ENCODE measurements at regions not wholly inside any gene's neighbourhood (a gene's known extent, or its start where the extent isn't known, plus 50 kb on each side); places are given as distances from the start of the nearest gene placed in this dataset.
"Not testable (repeated sequence)": the region's sequence is repeated elsewhere in the genome, so short reads cannot be mapped to it uniquely, and the experiment has no call there.

DNA sequence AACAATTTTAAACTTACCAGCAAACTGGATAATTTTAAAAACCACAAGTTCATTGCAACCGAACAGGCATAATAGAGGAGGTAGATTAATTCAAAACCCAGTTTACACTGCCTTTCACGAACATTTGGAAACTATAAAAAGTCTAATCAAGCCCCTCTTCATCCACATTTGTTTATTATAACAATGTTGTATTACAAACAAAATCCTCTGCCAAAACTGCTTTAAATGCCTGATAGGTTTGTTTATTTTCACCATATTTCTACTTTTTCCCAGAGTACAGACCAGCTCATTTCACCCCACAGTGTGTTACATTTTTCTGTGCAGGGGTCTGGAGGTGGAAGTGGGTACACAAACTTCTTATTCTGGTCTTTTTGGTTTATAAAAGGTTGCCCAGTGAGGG, 184.2 kb downstream of the OSR1 start:
- no peak for DNase-seq (ENCODE audit: low read depth in 1 of 2, low spot score in 1 of 2)
- H3K27ac ChIP-seq (replicated peaks): no peak overlapping the region
- TF ChIP-seq GABPA (IDR thresholded peaks at IDR 0.05; ENCODE audit: low read depth) (no peak), SPI1 (IDR thresholded peaks at IDR 0.05; ENCODE audit: borderline replicate concordance, low read depth) (no peak), POLR2AphosphoS5 (IDR thresholded peaks at IDR 0.05; ENCODE audit: low read depth) (no peak), CTCF (IDR thresholded peaks at IDR 0.05; ENCODE audit: insufficient read depth, low read length) (no peak)
- TF ChIP-seq, protein P1, sequence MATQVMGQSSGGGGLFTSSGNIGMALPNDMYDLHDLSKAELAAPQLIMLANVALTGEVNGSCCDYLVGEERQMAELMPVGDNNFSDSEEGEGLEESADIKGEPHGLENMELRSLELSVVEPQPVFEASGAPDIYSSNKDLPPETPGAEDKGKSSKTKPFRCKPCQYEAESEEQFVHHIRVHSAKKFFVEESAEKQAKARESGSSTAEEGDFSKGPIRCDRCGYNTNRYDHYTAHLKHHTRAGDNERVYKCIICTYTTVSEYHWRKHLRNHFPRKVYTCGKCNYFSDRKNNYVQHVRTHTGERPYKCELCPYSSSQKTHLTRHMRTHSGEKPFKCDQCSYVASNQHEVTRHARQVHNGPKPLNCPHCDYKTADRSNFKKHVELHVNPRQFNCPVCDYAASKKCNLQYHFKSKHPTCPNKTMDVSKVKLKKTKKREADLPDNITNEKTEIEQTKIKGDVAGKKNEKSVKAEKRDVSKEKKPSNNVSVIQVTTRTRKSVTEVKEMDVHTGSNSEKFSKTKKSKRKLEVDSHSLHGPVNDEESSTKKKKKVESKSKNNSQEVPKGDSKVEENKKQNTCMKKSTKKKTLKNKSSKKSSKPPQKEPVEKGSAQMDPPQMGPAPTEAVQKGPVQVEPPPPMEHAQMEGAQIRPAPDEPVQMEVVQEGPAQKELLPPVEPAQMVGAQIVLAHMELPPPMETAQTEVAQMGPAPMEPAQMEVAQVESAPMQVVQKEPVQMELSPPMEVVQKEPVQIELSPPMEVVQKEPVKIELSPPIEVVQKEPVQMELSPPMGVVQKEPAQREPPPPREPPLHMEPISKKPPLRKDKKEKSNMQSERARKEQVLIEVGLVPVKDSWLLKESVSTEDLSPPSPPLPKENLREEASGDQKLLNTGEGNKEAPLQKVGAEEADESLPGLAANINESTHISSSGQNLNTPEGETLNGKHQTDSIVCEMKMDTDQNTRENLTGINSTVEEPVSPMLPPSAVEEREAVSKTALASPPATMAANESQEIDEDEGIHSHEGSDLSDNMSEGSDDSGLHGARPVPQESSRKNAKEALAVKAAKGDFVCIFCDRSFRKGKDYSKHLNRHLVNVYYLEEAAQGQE (IDR thresholded peaks at IDR 0.05; ENCODE audit: insufficient replicate concordance, low read depth): no peak
- no peak overlapping the region for H3K4me3 ChIP-seq (replicated peaks; ENCODE audit: insufficient read depth, low read length)
- H3K27me3 ChIP-seq (ENCODE audit: insufficient read depth, poor library complexity, severe bottlenecking): no peaks in the 10 kb centered on the region

DNA sequence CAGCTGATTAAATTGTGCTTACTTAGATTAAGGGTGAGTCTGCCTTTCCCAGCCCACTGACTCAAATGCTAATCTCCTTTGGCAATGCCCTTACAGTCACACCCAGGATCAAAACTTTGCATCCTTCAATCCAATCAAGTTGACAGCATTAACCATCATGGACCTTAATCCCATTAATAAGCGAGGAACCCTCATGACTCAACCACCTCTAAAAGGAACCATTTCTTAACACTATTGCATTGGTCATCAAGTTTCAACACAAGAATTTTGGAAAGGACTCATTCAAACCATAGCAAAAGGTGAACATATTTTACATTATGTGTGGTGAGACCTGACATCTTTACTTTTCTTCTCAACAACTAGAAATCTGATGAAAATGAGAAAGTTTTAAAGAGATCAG, 187.0 kb downstream of the OSR1 start:
- DNase-seq (ENCODE audit: low read depth in 1 of 2, low spot score in 1 of 2): no peak
- TF ChIP-seq GABPA (IDR thresholded peaks at IDR 0.05; ENCODE audit: low read depth) (no peak), SPI1 (IDR thresholded peaks at IDR 0.05; ENCODE audit: borderline replicate concordance, low read depth) (no peak), POLR2AphosphoS5 (IDR thresholded peaks at IDR 0.05; ENCODE audit: low read depth) (no peak), CTCF (IDR thresholded peaks at IDR 0.05; ENCODE audit: insufficient read depth, low read length) (no peak)
- TF ChIP-seq, protein P1 (IDR thresholded peaks at IDR 0.05; ENCODE audit: insufficient replicate concordance, low read depth): no peak
- Histone ChIP-seq H3K27ac (replicated peaks) (no peak overlapping the region), H3K4me3 (replicated peaks; ENCODE audit: insufficient read depth, low read length) (no peak overlapping the region), H3K27me3 (ENCODE audit: insufficient read depth, poor library complexity, severe bottlenecking) (no peaks in the 10 kb centered on the region)

GRCh38 chr2:19169134-19169768, 189.2 kb downstream of the OSR1 start:
- DNase-seq (ENCODE audit: low read depth in 1 of 2, low spot score in 1 of 2): no peak
- no peaks in the 10 kb centered on the region for H3K27me3 ChIP-seq (ENCODE audit: insufficient read depth, poor library complexity, severe bottlenecking)
- H3K27ac ChIP-seq (replicated peaks): no peak overlapping the region
- TF ChIP-seq GABPA (IDR thresholded peaks at IDR 0.05; ENCODE audit: low read depth): no peak
- TF ChIP-seq SPI1 (IDR thresholded peaks at IDR 0.05; ENCODE audit: borderline replicate concordance, low read depth): no peak
- TF ChIP-seq POLR2AphosphoS5 (IDR thresholded peaks at IDR 0.05; ENCODE audit: low read depth): no peak
- TF ChIP-seq, protein P1 (IDR thresholded peaks at IDR 0.05; ENCODE audit: insufficient replicate concordance, low read depth): no peak
- TF ChIP-seq CTCF (IDR thresholded peaks at IDR 0.05; ENCODE audit: insufficient read depth, low read length): no peak
- H3K4me3 ChIP-seq (replicated peaks; ENCODE audit: insufficient read depth, low read length): no peak overlapping the region

DNA sequence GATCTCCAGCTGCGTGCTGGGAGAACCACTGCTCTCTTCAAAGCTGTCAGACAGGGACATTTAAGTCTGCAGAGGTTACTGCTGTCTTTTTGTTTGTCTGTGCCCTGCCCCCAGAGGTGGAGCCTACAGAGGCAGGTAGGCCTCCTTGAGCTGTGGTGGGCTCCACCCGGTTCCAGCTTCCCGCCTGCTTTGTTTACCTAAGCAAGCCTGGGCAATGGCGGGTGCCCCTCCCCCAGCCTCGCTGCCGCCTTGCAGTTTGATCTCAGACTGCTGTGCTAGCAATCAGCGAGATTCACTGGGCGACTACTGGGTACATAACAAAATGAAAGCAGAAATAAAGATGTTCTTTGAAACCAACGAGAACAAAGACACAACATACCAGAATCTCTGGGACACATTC, 194.3 kb downstream of the OSR1 start:
- H3K27me3 ChIP-seq (ENCODE audit: insufficient read depth, poor library complexity, severe bottlenecking); H3K4me3 ChIP-seq (replicated peaks; ENCODE audit: insufficient read depth, low read length); DNase-seq (ENCODE audit: low read depth in 1 of 2, low spot score in 1 of 2); H3K27ac ChIP-seq (replicated peaks): not testable (repeated sequence)
